Dendritic cell treated with granulocyte-macrophage colony-stimulating factor and Interleukin-4, amounts not matched to agents 40 ng/mL and 50 ng/mL, for 4 days (primary cell): ENCODE measurements at regions not wholly inside any gene's neighbourhood (a gene's known extent, or its start where the extent isn't known, plus 50 kb on each side); places are given as distances from the start of the nearest gene placed in this dataset.

Source experiments
- H3K27ac Mint-ChIP-seq: one replicate; pipeline ENCODE4 v1.8.0; 2022; ENCODE audit warnings: mild to moderate bottlenecking, mixed read lengths
- H3K27me3 Mint-ChIP-seq: one replicate; pipeline ENCODE4 v1.8.0; 2022; ENCODE audit warnings: mild to moderate bottlenecking, mixed read lengths
- H3K36me3 Mint-ChIP-seq: one replicate; pipeline ENCODE4 v1.8.0; 2022; ENCODE audit warnings: low read depth, mixed read lengths
- H3K4me1 Mint-ChIP-seq: one replicate; pipeline ENCODE4 v1.8.0; 2022; ENCODE audit warnings: low read depth, mixed read lengths
- H3K4me3 Mint-ChIP-seq: one replicate; pipeline ENCODE4 v1.8.0; 2022; ENCODE audit warnings: mild to moderate bottlenecking, moderate library complexity, mixed read lengths
- H3K9me3 Mint-ChIP-seq: one replicate; pipeline ENCODE4 v1.8.0; 2022; ENCODE audit warnings: mixed read lengths
- intact Hi-C: fragments of 100-400 bp; cut with micrococcal nuclease; formaldehyde crosslinking; loops from one replicate; pipeline ENCODE4 v1.15.0; 2022

DNA sequence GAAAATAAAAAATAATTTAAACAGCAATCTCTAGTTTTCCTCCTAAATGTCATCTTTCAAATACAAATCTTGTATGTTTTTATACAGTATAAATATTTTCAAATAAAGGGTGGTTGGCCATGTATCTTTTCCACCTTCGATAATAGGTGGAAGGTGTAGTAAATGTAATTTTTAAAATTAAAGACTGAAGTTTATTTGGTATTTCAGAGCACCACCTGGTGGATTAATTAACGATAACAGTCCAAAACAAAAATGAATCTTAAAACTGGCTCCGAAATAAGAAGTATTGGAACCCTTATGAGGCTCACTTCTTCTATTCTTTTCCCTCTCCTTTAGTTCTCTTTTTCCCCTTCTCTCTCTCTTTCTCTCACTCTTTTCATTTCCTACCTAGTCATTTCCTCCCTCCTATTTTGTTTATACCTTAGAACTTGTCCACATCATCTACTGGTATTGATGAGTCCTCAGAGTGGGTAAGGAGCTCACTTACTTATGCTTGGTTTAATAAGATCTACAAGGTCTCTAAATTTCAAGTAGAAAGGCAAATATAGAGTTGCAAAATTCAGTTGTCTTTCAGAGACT, 82.9 kb upstream of the EXOC1L start:
- H3K4me1 Mint-ChIP-seq = peaks cover 6% of the 10 kb centered on the region
- no peaks in the 10 kb centered on the region for H3K9me3 Mint-ChIP-seq
- H3K4me3 Mint-ChIP-seq = no peak overlapping the region
- peaks cover 12% of the 10 kb centered on the region for H3K27me3 Mint-ChIP-seq
- intact Hi-C loops = no loop called here
- H3K36me3 Mint-ChIP-seq = no peaks in the 10 kb centered on the region
- H3K27ac Mint-ChIP-seq = no peak overlapping the region

DNA sequence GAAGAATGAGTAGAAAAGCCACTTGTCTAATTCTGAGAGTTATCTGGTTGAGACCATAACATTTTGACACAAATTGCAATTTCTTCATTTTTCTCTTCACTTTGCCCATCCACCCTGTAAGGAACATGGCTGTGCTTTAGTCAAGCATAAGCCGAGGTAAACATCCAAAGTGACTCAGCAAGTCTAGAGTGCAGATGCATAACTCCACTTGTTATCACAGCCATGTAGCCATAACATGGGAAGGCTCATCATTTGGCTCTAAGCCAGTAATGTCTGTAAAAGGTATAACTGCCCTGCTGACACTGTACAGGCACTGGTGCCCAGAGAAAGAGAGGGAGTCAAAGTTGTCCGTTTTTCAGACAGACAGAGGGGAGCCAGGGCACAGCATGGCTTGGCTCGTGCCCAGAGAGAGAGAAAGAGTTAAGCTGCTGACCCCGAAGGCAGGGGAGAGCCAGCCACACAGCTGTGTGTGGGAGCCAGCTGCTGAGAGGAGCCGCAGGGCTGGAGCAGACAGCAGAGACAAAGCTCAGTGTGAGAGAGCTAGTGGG, 76.9 kb upstream of the EXOC1L start:
- H3K4me3 Mint-ChIP-seq = no peak overlapping the region
- intact Hi-C loops = loop anchor here (10.0 kb wide), 1 partner anchor 388 kb away; no protein-coding TSS in a partner anchor
- H3K36me3 Mint-ChIP-seq = no peaks in the 10 kb centered on the region
- peaks cover 9% of the 10 kb centered on the region for H3K27me3 Mint-ChIP-seq
- no peaks in the 10 kb centered on the region for H3K4me1 Mint-ChIP-seq
- no peaks in the 10 kb centered on the region for H3K9me3 Mint-ChIP-seq
- no peak overlapping the region for H3K27ac Mint-ChIP-seq

DNA sequence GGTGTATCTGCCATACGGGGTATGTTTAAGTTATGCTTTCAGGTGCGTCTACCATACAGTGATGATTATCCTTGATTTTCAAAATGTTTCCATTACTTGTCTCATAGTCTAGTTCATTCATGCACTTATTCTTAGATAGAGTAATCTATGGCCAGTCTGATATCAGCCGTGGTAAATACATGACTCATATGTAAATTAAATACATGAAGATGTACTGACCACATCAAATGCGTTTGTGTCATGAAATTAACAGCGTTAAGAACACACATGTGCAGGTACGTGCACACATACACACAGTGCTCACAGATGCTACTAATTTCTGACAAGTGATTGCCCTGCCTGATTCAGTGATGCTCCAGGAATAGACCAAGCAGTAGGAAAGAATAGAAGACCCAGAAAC, 75.2 kb upstream of the EXOC1L start:
- H3K4me1 Mint-ChIP-seq = peaks cover 13% of the 10 kb centered on the region
- H3K27ac Mint-ChIP-seq = no peak overlapping the region
- no peaks in the 10 kb centered on the region for H3K36me3 Mint-ChIP-seq
- no peaks in the 10 kb centered on the region for H3K9me3 Mint-ChIP-seq
- peaks cover 7% of the 10 kb centered on the region for H3K27me3 Mint-ChIP-seq
- H3K4me3 Mint-ChIP-seq = no peak overlapping the region
- intact Hi-C loops = loop anchor here (10.0 kb wide), 1 partner anchor 390 kb away; no protein-coding TSS in a partner anchor

DNA sequence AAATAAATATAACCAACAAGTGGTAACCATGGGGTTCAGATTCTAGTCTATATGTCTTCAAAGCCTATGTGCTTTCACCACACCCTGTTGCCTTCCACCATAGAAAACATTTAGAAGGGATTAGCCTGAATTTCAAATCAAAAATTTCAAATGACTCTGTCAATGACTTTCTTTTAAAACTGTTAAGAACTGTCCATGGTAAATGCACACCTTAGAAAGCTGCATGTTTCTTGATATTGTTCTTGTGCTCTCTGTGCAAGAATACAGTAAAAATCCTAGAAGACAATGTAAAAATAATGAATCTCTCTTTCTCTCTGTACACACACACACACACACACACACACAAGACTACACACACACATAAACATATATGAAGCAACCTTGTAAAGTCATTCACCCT, 74.6 kb upstream of the EXOC1L start:
- Mint-ChIP-seq H3K36me3 (no peaks in the 10 kb centered on the region), H3K4me1 (peaks cover 14% of the 10 kb centered on the region)
- intact Hi-C loops = loop anchor here (10.0 kb wide), 1 partner anchor 390 kb away; no protein-coding TSS in a partner anchor

DNA sequence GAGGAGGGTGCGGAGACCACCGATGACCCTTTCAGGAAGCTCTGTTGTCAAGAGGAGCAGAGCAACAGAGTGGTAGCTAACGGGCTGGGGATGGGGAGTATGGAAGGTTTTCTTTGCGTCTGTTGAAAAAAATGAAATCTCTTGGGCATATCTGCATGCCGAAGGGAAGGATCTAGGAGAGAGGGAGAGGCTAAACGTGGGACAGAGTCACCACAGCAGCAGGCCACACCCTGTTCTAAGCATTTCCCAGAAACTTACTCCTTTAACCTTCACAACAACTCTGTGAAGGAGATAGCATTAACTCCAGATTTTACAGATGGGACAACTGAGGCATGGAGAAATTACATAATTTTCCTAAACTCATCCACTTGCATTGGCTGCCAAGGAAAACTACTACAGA, 71.8 kb upstream of the EXOC1L start:
- Mint-ChIP-seq H3K4me1 (peaks cover 22% of the 10 kb centered on the region), H3K9me3 (no peaks in the 10 kb centered on the region), H3K27ac (peak overlapping the region; percentile 27), H3K4me3 (no peak overlapping the region), H3K36me3 (no peaks in the 10 kb centered on the region), H3K27me3 (peaks cover 4% of the 10 kb centered on the region)
- intact Hi-C loops = loop anchor here (10.0 kb wide), 1 partner anchor 393 kb away; no protein-coding TSS in a partner anchor

More for the DNA sequence above, 74.6 kb upstream of the EXOC1L start:
- Mint-ChIP-seq H3K4me3 (no peak overlapping the region), H3K27ac (no peak overlapping the region), H3K27me3 (peaks cover 7% of the 10 kb centered on the region), H3K9me3 (no peaks in the 10 kb centered on the region)

DNA sequence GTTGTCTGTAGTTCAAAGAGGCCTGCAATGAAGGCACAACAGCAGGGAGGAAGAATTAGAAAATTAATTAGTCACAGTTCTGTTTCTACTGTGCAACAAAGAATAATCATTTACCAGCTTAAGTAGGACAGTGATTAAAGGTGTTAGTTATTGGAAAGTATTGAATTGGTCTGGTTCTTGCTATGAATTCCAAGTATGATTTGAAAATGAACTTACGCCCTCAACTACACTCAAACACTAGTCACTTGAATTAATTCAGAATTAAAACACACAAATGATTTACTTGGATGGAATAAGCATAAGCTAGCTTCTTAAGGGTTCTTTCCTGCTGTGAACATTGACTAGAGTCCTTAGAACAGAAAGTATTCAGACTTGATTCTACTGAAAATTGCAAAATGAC, 69.9 kb upstream of the EXOC1L start:
- no peaks in the 10 kb centered on the region for H3K36me3 Mint-ChIP-seq
- intact Hi-C loops = loop anchor here (10.0 kb wide), 1 partner anchor 395 kb away; no protein-coding TSS in a partner anchor

DNA sequence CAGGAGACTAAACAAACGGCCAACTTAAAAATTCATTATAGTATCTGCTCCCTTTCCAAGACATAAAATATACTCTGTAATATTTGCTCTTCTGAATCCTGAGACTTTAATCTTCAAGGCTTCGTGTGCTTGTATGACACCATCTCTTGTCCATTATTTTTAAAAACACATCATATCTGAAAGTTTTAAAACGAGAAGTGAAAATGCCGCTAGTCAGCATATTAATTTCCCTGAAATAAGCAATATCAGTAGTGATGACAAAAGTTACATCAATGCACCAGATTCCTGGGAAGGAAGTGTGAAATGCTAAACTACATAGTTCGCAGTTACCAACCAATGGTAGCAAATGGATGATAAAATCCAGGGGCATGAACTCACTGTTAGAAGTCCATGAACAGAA, 66.8 kb upstream of the EXOC1L start:
- Mint-ChIP-seq H3K4me3 (no peak overlapping the region), H3K27ac (peak overlapping the region; percentile 70), H3K36me3 (no peaks in the 10 kb centered on the region), H3K27me3 (peaks cover 2% of the 10 kb centered on the region), H3K4me1 (peaks cover 22% of the 10 kb centered on the region), H3K9me3 (no peaks in the 10 kb centered on the region)
- intact Hi-C loops = no loop called here

More for the DNA sequence above, 69.9 kb upstream of the EXOC1L start:
- H3K27me3 Mint-ChIP-seq = peaks cover 2% of the 10 kb centered on the region
- no peaks in the 10 kb centered on the region for H3K9me3 Mint-ChIP-seq
- peaks cover 22% of the 10 kb centered on the region for H3K4me1 Mint-ChIP-seq
- no peak overlapping the region for H3K27ac Mint-ChIP-seq
- H3K4me3 Mint-ChIP-seq = no peak overlapping the region

DNA sequence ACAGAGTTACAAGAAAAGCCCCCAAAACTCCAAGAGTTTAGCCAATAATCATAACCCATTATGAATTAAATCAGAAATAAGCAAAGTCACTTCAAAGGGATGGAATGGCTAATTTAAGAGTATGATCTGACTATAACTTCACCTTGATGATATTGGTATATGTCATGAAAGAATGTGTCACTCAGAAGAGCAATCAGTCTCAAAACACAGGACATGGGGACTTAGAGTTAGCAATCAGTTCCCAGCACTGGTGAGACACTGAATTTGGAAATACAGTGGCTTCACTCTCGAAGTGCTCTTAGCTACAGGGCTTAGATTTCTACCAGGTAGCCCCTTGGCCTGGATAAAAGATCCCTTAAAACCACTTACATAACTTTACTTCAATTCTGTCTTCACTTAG, 65.7 kb upstream of the EXOC1L start:
- H3K4me3 Mint-ChIP-seq = no peak overlapping the region
- peak overlapping the region; percentile 70 for H3K27ac Mint-ChIP-seq
- H3K9me3 Mint-ChIP-seq = no peaks in the 10 kb centered on the region
- no peaks in the 10 kb centered on the region for H3K36me3 Mint-ChIP-seq
- no peaks in the 10 kb centered on the region for H3K27me3 Mint-ChIP-seq
- intact Hi-C loops = no loop called here
- peaks cover 18% of the 10 kb centered on the region for H3K4me1 Mint-ChIP-seq

DNA sequence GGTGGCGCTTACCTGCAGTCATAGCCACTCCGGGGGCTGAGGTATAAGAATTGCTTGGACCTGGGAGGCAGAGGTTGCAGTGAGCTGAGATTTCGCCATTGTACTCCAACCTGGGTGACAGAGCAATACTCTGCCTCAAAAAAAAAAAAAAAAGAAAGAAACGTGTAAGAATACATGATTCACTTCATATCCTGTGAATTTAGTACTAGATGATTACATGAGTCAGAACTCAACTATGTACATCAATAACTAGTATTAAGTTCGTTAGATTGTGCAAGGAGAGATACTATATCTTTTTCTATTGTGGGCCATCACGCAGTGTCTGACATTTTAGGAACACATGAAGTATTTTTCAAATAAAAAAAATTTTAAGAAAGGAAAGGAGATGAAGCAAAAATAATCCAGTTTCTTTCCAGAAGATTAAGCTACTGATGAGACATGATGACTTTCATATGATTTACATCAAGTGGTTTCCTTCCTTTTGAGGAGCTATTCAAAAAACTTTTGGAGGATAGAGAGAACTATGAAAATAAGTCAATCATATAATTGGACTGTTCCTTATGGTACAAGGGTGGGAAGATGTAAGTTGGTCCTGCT, 64.7 kb upstream of the EXOC1L start:
- no peaks in the 10 kb centered on the region for H3K36me3 Mint-ChIP-seq
- H3K9me3 Mint-ChIP-seq = no peaks in the 10 kb centered on the region
- peaks cover 12% of the 10 kb centered on the region for H3K4me1 Mint-ChIP-seq
- no peak overlapping the region for H3K27ac Mint-ChIP-seq
- H3K27me3 Mint-ChIP-seq = no peaks in the 10 kb centered on the region
- no peak overlapping the region for H3K4me3 Mint-ChIP-seq
- intact Hi-C loops = no loop called here

DNA sequence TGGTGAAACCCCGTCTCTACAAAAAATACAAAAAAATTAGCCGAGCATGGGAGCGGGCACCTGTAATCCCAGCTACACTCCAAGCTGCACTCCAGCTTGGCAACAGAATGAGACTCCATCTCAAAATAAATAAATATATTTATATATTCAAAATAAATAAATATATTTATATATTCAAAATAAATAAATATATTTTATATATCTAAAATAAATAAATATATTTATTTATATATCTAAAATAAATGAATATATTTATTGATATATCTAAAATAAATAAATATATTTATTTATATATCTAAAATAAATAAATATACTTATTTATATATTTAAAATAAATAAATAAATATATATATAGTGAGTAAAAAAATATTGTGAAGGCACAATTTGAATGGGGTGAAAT, 63.4 kb upstream of the EXOC1L start:
- no peaks in the 10 kb centered on the region for H3K9me3 Mint-ChIP-seq
- no peaks in the 10 kb centered on the region for H3K36me3 Mint-ChIP-seq
- H3K27ac Mint-ChIP-seq = no peak overlapping the region
- intact Hi-C loops = no loop called here
- H3K4me3 Mint-ChIP-seq = no peak overlapping the region
- H3K27me3 Mint-ChIP-seq = no peaks in the 10 kb centered on the region
- peaks cover 10% of the 10 kb centered on the region for H3K4me1 Mint-ChIP-seq

DNA sequence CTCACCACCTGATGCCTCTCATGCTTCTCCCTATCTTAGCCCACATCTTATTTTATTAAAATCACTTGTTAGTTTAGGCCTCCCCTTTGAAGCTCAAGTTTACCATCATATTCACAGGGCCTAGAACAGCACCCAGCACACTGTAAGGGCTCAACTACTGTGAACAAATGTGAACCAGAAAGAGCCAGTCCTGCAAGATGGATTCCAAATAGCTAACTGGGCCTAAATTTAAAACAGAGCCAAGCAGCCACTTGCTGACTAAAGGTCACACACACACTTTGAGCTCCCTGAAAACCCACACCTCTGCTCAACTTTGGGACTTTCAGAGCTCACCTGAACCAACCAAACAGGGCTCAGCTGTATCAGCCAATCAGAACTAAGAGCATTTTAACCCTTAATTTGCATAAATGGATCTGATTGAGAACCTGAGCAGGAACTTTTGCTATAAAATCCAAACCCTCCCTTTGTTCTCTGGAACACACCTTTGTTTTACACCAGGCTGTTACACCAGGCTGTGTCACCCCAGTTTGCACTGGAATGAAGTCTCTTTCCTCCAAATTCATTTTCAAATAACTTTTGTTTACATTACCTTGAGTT, 62.1 kb upstream of the EXOC1L start:
- Mint-ChIP-seq H3K4me3 (no peak overlapping the region), H3K27me3 (no peaks in the 10 kb centered on the region), H3K27ac (no peak overlapping the region), H3K36me3 (no peaks in the 10 kb centered on the region), H3K4me1 (peaks cover 4% of the 10 kb centered on the region), H3K9me3 (no peaks in the 10 kb centered on the region)
- intact Hi-C loops = no loop called here

DNA sequence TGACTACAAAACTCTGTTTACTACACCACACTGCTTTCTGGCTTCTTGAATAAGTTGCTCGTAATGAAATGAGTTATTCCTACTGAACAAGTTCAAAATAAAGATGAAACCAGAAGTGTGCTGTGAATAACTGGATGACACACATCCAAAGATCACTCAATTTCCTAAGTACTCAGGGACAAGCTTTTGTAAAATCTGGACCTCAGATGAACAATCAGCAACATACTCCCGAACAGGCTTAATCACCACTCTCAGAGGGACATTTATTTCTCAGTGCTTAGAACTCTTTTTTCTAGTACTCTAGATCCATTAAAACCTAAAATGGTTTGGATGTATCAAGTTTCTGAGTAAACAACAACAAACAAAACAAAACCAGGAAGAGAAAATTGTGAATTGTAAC, 61.5 kb upstream of the EXOC1L start:
- intact Hi-C loops = no loop called here
- H3K27me3 Mint-ChIP-seq = no peaks in the 10 kb centered on the region
- H3K4me1 Mint-ChIP-seq = peaks cover 4% of the 10 kb centered on the region

DNA sequence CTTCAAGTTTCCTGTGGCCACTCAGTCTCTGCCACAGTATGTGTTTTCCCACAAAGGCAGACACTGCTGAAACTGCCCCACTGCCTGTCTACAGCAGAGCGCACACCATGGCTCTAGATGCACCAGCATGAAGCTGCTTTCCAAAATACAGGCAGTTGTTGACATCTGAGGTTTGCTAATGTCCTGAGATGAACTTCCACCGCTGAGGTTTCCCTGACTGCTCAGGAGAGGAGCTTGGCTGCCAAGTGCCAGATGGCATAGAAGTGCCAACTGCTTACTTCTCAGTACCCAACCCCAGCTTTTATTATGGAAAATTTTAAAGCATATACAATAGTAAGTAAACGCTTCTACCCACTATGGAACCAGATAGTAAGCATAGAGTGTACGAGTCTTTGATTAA, 61.0 kb upstream of the EXOC1L start:
- intact Hi-C loops = no loop called here
- H3K4me3 Mint-ChIP-seq = no peak overlapping the region
- H3K27ac Mint-ChIP-seq = no peak overlapping the region
- H3K9me3 Mint-ChIP-seq = no peaks in the 10 kb centered on the region
- peaks cover 4% of the 10 kb centered on the region for H3K4me1 Mint-ChIP-seq
- H3K36me3 Mint-ChIP-seq = no peaks in the 10 kb centered on the region
- H3K27me3 Mint-ChIP-seq = no peaks in the 10 kb centered on the region

More for the DNA sequence above, 61.5 kb upstream of the EXOC1L start:
- H3K4me3 Mint-ChIP-seq = no peak overlapping the region
- H3K27ac Mint-ChIP-seq = no peak overlapping the region
- H3K36me3 Mint-ChIP-seq = no peaks in the 10 kb centered on the region
- no peaks in the 10 kb centered on the region for H3K9me3 Mint-ChIP-seq

DNA sequence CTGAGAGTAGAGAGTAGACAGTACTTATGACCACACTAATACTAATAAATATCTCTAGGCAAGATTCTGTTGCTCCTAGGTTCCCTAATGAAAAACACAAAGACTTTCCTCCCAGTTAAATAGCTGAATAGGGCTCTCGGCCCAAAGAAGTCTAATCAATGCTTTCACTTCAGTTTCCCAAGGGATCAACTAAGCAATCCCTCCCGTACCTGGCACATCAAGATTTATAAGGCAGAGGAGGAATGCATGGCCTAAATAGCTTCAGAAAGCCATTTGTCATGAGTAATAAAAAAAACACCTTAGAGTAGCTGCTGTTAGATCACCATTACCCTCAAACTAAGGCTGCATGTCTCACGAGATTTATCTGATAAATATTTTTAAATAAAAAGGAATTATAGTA, 56.8 kb upstream of the EXOC1L start:
- intact Hi-C loops = no loop called here
- Mint-ChIP-seq H3K27ac (no peak overlapping the region), H3K4me3 (no peak overlapping the region), H3K36me3 (no peaks in the 10 kb centered on the region), H3K4me1 (peaks cover 4% of the 10 kb centered on the region), H3K27me3 (no peaks in the 10 kb centered on the region), H3K9me3 (no peaks in the 10 kb centered on the region)
